ENCODE measurements at regions not wholly inside any gene's neighbourhood (a gene's known extent, or its start where the extent isn't known, plus 50 kb on each side); places are given as distances from the start of the nearest gene placed in this dataset.

DNA sequence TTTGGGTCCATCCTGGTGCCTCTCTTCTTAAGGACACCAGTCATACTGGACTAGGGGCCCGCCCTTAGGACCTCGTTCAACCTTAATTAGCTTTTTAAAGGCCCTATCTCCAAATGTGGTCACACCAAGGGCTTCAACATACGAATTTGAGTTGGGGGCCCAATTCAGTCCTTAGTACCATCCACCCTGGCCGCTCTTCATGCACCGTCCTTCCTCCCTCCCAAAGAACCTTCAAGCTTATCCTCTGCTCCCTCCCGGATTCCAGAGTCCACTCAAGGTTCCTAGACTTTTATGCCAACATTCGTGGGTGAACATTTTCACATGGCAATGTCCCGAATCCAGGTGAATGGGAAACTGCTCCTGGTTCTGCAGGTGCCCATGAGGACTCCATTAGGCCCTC is 201.3 kb upstream of the IGF1R start:
- no peak for DNase-seq (ENCODE audit: low read depth in 2 of 2)

DNA sequence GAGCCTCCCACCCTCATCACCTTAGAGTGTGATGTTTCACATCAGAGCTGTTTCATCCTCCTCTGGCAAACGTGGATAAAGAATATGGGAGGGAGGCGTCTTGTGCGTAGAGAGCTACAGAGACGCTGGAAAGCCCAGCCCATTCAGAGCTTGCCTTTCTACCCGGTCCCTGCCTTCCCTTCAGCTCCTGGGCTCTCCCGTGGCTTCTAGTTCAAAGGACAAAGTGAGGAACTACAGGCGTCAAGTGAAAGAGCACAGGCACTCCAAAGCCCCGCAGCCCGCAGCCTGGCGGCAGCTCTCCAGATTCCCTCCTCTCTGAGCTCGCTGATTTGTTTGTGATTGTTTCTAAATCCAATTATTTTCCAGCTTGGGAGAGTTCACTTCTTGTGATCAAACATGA is 197.1 kb upstream of the IGF1R start:
- DNase-seq (ENCODE audit: low read depth in 2 of 2) = no peak

DNA sequence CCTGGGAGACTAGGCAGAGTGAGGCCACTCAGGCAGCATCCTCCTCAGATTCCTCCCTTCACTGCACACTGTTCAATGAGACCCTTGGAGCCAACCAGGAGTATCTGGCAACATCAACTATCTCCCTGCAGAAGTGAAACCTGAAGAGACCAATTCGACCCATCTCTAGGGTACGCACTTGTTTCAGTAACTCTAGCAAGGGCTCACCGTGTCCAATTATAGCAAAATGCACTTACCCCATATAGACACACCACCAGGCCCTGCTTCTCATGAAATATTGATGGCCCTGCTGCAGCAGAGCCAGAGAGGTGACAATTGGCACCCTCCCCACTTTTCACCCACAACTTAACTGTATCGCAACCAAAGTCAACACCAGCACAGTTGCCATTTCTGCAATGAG is 196.1 kb upstream of the IGF1R start:
- DNase-seq (ENCODE audit: low read depth in 2 of 2) = no peak

DNA sequence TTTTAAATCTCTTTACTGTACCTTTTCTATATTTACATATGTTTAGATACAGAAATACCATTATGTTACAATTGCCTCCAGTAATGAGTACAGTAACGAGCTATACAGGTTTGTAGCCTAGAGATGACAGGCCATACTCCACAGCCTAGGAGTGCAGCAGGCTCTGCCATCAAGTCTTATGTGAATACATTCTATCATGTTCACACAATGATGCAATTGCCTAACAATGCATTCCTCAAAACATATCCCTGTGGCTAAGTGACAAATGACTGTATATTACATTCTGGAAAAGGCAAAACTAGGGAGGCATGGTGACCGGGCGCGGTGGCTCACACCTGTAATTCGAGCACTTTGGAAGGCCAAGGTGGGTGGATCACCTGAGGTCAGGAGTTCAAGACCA is 192.4 kb upstream of the IGF1R start:
- no peak for DNase-seq (ENCODE audit: low read depth in 2 of 2)

DNA sequence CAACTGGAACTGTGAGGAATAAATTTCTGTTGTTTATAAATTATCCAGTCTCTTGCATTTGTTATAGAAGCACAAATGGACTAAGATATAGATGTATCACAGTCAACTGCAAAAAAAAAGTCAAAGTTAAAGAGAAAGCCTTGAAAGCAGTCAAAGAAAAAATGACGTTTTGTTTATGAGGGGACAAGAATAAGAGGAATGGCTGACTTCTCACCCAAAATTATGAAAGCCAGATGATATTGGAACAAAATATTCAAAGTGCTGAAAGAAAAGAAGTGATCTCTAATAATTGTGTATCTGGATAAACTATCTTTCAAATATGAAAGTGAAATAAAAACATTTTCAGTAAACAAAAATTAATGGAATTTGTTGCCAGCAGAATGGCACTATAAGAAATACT is 171.8 kb upstream of the IGF1R start:
- DNase-seq (ENCODE audit: low read depth in 2 of 2) = no peak

DNA sequence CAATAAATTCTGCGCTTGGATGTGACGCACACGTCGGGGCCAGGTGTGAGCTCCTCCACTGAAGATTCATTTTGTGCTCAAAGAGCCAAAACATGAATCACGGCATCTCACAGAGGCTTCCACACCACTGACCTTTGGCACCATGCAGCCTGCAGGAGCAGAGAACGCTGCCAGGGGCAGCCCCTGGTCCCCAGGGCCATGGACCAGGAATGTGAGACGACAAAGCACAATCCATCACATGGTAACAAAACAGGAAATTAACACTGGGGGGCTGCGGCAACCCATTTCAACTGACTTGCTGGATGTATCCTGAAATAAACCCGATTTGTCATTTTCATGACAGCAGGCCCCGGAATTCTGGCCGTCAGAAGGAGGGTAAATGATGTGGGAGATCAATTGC is 167.5 kb upstream of the IGF1R start:
- DNase-seq (ENCODE audit: low read depth in 2 of 2) = no peak

DNA sequence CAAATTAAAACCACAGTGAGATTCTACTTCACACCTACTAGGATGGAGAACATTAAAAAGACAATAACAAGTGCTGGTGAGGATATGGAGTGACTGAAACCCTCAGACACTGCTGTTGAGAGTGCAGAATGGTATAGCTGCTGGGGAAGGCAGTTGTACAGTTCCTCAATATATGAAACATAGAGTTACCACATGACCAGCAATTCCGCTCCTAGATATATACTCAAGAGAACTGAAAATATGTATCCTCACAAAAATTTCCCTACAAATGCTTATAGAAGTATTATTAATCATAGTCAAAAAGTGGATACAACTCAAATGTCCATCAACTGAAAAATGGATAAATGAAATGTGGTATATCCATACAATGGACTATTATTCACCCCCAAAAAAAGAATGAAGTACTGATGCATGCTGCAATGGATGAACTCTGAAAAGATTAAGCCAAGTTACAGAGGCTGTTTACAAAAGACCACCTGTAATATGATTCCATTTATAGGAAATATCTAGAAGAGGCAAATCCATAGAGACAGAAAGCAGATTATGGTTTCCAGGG is 164.7 kb upstream of the IGF1R start:
- DNase-seq (ENCODE audit: low read depth in 2 of 2) = no peak

DNA sequence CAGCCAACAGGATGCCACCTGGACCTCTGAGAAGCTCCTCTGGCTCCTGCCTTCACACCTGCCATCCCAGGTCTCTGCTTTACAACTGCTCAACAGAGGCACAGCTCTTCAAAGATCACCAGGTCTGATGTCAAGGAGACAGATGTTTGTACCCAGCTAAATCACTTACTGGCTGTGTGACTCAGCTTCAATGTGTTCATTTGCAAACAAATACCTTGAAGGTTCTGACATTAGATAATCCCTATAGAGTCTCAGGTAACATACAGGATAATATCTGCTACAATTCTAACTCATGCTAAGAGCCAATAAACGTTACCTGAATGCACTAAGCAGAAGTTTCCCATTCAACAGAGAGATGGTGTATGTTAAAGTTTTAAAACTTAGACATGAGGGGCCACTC is 163.4 kb upstream of the IGF1R start:
- DNase-seq (ENCODE audit: low read depth in 2 of 2) = no peak

DNA sequence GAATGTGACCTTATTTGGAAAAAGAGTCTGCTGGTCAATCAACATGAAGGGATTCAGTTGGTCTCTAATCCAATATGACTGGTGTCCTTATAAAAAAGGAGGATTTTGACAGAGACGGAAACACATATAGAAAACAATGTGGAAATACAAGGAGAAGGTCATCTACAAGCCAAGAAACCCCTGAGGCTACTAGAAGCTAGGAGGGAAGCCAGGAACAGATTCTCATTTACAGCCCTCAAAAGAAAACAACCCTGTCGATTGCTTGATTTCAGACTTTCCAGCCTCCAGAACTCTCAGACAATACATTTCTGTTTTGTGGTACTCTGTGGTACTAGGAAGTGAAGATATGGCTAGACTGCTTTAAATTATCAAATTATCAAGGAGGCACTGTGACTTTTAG is 162.9 kb upstream of the IGF1R start:
- no peak for DNase-seq (ENCODE audit: low read depth in 2 of 2)

DNA sequence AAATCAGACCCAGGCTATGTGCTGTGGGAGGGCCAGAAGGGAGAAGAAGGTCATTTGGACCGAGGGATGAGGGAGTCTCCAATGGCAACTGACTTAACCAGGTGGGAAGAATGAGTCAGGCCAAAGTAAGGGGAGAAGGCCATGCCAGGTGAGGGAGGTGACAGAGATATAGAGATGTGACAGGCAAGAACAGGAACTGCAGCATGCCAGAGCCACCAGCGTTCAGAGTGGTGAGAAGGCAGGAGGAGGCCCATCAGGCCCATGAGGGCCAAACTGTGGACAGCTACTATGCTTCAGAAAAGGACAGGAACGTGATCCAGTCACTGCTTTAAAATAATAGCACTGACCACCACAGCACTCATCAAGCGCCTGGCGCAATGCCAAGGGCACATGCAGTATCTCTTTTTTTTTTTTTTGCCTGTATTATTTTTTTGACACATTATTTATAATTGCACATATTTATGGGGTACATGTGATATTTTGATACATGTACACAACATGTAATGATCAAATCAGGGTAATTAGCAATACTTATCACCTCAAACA is 154.3 kb upstream of the IGF1R start:
- no peak for DNase-seq (ENCODE audit: low read depth in 2 of 2)

DNA sequence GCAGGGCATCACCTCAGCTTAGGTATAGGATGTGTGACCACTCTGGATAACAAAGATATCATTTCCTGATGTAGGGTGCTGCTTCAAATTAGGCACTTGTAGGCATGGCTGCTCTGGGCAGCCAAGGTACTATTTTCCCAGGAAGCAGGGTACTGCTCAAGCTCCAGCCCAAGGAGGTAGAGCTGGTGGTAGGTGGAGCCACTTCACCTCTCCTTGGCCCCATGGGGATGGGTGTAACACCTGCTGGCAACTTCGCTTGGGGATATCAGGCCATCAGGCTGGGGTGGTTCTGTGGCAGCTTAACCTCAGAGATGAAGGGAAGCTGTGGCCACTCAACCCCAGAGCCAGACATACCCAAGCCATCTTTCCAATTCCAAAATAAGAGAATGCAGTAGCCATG is 147.1 kb upstream of the IGF1R start:
- no peak for DNase-seq (ENCODE audit: low read depth in 2 of 2)

DNA sequence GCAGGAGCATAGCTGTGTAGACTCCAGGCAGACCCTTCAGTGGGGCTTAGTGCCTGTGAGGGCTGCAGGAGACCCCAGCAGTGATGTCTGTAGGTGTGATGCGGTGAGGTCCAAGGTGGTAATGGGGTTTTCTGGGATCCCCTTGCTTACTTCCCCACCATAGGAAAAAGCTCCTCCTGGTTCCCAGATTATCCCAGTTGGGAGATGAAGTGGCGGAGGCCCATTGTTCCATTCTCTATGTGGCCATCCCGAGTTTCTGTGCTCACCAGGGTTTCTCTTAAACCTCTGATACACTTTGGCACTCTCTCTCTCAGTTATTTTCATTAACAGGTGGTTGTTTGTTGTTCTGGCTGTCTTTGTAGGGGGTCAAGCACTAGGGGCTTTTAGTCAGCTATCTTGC is 146.7 kb upstream of the IGF1R start:
- no peak for DNase-seq (ENCODE audit: low read depth in 2 of 2)

DNA sequence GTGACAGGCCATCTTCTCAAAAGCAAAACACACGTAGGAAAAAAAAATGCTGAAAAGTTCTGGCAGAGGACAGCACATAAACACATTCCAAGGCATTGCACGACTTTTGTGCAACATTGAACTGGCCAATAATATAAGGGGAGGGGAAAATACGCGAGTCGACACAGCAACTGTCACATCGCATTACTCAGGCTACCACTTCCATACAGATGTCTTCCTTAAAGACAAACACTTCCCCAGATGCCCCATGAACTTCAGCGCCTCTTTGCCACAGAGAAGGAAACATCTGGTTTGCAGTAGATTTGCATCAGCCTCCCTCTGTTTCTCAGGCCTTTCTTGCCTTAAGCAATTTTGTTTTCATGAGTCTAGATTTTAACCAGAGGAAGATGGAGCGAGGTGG is 144.4 kb upstream of the IGF1R start:
- DNase-seq (ENCODE audit: low read depth in 2 of 2) = no peak

DNA sequence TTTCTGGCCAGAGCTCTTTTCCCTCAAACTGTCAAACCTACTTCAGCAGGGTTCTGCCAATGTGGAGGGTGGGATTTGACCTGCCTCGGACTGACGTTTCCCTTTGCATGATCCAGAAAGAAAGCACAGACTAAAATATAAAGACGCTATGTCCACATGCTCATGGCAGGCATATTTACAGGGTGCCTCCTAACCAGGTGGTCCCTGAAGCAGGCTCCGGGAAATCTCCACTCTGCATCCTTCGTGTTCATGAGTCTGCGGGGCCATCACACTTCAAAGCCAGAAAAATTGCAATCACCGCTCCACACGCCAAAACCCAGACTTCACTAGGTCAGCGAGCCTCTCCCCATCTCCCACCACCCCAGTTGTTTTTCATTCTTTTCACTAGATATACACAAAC is 143.3 kb upstream of the IGF1R start:
- no peak for DNase-seq (ENCODE audit: low read depth in 2 of 2)

DNA sequence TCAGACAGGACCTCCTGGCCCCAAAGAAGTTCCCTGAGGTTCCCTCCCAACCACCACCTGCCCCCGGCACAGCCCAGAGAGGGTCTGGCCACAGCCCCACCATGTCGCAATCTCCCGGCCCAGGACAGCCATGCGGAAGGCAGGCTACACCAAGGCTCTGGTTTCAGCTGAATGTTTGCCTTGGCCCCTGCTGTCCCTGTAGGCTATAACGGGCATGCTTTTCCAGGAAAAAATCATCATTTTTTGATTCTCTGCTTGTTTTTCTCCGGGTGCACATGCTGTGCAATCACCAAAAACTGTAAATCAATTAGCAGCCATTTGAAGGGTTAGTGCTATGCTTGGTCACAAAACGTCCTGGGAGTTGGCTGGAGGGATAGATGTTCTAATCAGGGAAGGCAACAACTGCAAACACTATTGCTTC is 142.7 kb upstream of the IGF1R start:
- no peak for DNase-seq (ENCODE audit: low read depth in 2 of 2)

DNA sequence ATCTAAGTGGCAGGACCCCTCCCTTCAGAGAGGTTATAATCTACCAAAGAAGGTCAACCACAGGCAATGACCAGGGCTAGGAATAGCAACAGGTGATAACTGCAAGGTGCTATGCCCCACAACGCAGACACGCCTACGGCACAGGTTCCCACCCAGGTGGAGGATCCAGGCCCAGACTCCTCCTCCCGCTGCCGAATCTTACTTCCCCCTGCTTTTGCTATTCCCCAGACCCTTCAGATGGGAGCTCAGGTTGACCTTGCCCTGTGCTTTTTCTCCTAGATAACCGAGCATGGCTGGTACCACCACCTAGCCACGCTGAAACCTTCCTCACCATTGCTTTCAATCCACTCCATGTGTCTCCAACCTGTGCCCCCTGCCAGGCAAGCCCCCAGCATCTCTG is 142.2 kb upstream of the IGF1R start:
- DNase-seq (ENCODE audit: low read depth in 2 of 2) = no peak

DNA sequence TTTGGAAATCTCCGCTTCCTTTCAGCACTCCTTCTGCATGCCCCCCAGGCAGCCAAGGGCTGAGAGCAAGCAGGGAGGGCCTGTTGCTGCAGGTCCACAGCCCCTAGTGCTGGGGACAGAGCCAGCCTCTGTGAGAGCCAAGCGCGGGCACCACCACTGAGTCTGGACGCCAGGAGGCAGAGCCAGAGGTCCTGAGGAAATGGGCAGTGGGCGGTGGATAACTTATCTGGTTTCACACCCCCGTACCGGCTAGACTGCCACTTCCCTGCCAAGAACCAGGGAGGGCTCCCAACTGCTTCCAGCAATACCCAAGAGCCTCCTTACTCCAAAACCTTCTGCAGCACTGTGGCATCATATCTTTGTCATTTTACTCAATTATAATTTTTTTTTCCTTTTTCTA is 141.6 kb upstream of the IGF1R start:
- DNase-seq (ENCODE audit: low read depth in 2 of 2) = no peak

DNA sequence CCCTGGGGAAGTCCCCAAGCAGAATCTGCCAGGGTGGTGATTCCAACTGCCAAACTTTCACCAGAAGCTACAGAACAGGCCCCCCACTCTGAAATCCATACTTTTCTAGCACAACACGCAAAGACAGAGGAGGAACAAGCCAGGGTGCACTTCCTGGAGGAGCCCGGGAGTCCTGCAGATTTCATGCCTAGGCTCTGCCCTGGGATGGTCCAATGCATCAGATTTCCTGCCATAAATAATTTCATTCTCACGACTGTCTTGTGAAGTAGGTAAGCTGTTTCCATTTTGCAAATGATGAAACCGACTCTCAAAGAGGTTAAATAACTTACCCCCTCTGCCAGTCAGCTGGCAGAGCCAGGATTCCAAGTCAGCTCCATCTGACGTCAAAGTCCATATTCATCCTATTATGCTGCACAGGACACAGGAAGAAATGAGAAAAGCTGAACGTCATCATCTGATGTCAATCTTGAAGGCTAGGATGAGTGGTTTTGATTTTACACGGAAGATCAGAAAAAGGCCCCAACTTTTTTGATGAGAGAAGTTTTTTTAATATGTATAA is 134.8 kb upstream of the IGF1R start:
- DNase-seq (ENCODE audit: low read depth in 2 of 2) = no peak

DNA sequence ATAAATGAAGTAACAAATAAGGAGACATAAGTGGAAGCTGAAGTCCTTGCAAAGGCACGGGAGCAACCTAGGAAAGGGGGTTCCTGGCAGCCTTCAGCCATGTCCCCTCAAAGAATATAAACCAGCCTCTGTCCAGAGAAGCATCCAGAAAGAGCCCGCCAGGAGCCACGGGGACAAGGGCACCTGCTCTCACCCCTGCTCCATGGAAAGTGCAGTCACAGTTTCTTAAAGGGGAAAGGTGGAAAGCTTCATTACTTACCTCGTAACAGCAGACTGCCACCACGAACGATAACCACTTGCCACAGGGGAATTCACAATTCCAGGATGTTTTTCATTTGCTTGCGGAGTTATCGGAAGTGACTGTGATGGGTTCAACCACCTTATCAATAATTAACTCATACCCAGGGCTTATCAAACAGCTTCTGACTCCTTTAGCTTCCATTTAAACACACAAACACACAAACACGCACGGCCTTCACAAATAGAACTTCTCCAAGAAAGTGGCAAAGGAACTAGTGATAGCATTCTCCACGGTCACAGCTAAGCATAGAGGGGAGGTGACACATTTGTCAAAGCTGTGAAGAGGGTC is 134.2 kb upstream of the IGF1R start:
- no peak for DNase-seq (ENCODE audit: low read depth in 2 of 2)

DNA sequence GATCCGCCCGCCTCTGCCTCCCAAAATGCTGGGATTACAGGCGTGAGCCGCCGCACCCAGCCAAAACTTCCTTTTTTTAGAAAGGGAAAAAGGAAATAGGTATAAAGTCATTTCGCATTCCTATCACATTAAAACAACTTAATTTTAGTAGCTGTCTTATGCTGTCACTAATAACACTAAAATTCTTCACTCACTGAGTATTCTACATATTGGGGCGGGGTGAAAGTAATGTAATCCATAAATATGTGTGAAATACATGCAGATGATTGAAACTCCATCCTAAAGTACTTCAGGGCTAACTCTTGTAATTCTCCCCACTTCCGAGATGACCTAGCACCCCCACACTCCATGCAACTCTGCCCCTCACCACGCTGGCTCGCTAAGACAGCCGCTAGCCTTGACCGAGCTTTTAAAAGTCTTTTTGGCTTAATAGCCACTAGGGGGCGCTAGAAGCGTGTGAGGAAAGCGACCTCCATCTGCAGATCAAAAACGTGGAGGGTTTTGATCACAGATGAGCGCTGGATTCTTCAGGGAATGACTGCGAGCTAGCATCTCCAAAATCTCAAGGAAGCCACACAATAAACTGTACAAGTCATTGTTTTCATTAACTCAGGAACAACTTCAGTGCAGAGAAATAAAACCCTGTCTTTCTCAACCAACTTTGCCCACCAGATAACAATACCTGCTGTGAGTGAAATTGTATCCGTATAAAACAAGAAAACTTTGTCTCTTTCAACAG is 129.3 kb upstream of the IGF1R start:
- peak in 1 of 2 donors; percentile 10 for DNase-seq (ENCODE audit: low read depth in 2 of 2)

DNA sequence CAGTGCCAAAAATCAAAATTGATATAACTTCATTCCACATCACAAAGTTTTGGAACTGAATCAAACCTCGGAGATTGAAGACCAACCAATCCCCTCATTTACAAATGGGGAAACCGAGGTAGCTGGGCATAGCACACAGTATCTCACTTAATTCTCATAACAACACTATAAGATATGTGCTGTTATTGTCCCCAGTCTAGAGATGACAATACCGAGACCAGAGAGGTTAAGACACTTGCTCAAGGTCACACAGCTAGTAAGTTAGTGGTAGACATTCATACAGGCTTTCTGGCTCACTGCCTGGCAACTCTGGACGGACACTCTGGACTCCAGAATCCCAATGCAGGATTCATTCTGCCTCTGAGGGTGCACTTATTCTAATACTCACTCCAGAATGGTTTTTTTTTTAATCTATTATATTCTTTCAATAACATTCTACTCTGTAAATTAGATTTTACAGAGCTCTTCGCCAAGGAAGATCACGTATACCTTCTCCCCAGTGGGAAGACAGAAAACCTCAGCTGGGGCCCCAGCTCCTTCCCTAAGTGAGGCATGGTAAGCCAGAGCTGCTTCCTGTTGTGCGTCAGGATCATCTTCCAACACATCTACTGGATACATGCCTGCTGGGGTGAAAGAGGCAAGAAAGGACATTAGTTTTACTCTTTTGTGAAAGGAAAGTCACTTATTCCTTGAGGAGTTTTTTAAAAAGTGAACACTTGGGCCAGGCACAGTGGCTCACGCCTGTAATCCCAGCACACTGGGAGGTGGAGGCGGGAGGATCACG is 128.4 kb upstream of the IGF1R start:
- no peak for DNase-seq (ENCODE audit: low read depth in 2 of 2)

DNA sequence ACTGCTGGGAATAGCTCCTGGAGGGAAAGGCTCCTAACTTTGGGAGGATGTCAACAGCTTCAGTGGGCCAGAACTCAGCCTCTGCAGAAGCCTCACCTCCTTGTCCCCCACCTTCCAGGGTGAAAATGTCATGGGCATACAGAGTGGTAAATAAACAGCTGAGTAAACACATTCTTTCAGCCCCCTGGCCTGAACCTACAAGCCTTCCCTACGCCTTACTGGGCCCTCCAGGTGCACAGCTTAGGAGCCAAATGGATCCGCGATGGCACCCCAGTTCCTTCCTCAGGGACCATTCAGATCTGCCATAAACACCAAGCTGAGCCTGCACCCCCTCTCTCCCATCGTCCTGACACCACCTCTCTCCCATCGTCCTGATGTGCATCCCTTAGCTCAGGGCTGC is 126.2 kb upstream of the IGF1R start:
- no peak for DNase-seq (ENCODE audit: low read depth in 2 of 2)
